OCI-LY7 (cell line): ENCODE measurements at regions not wholly inside any gene's neighbourhood (a gene's known extent, or its start where the extent isn't known, plus 50 kb on each side); places are given as distances from the start of the nearest gene placed in this dataset.
"Not testable (repeated sequence)": the region's sequence is repeated elsewhere in the genome, so short reads cannot be mapped to it uniquely, and the experiment has no call there.

ENCODE experiments used
- BruUV-seq: library from RNA; stranded (reverse); fragments of 400-500 nt; replicated peaks from 2 replicates; lab custom pipeline; 2021; lab: Mats Ljungman, UMichigan
- CTCF ChIA-PET: fragments of 300-600 bp; sonication (Branson Sonifier 250); formaldehyde crosslinking; loops from one replicate; lab custom pipeline; 2022; ENCODE audit warnings: antibody characterized with exemption; ENCODE audit not compliant: unreplicated experiment; lab: Charles Lee
- POLR2A ChIA-PET: fragments of 300-600 bp; sonication (Branson Sonifier 250); formaldehyde crosslinking; loops from one replicate; lab custom pipeline; 2022; ENCODE audit warnings: antibody characterized with exemption; lab: Charles Lee
- DNase-seq: peaks from one replicate; pipeline ENCODE4 v3.0.0-alpha.2; 2015; ENCODE audit warnings: low spot score
- H2AFZ ChIP-seq: fragments of 200-600 bp; sonication (generic), shearing (Covaris generic); 2 replicates; pipeline ENCODE4 v1.6.1; 2014; ENCODE audit warnings: mild to moderate bottlenecking, antibody characterized with exemption, low read length, moderate library complexity
- H3K27ac ChIP-seq: fragments of 200-600 bp; sonication (generic); 2 replicates; pipeline ENCODE4 v1.5.1; 2014; ENCODE audit warnings: mixed run types, low read depth, mild to moderate bottlenecking, moderate library complexity, low read length, inconsistent platforms; ENCODE audit not compliant: poor library complexity, severe bottlenecking
- H3K36me3 ChIP-seq: fragments of 200-600 bp; sonication (generic); 2 replicates; pipeline ENCODE4 v1.6.1; 2014; ENCODE audit warnings: mild to moderate bottlenecking, antibody characterized with exemption, low read length, moderate library complexity, mixed read lengths; ENCODE audit not compliant: insufficient read depth
- H3K4me1 ChIP-seq: fragments of 200-600 bp; sonication (generic); 2 replicates; pipeline ENCODE4 v1.5.1; 2014; ENCODE audit warnings: mild to moderate bottlenecking, low read length; ENCODE audit not compliant: insufficient read depth, poor library complexity, severe bottlenecking
- H3K4me2 ChIP-seq: fragments of 200-600 bp; sonication (generic); 2 replicates; pipeline ENCODE4 v1.6.1; 2014; ENCODE audit warnings: mild to moderate bottlenecking, low read length
- H3K4me3 ChIP-seq: fragments of 200-600 bp; sonication (generic); 2 replicates; pipeline ENCODE4 v1.5.1; 2014; ENCODE audit warnings: mild to moderate bottlenecking, low read depth, low read length; ENCODE audit not compliant: poor library complexity, severe bottlenecking
- H3K79me2 ChIP-seq: fragments of 200-600 bp; sonication (generic); 2 replicates; pipeline ENCODE4 v1.6.1; 2016; ENCODE audit warnings: low read depth, mild to moderate bottlenecking, low read length, moderate library complexity, mixed read lengths; ENCODE audit not compliant: insufficient read depth
- H3K9me2 ChIP-seq: fragments of 200-600 bp; sonication (generic); 2 replicates; pipeline ENCODE4 v1.6.1; 2016; ENCODE audit warnings: mild to moderate bottlenecking, low read length, mixed read lengths; ENCODE audit not compliant: insufficient read depth
- H3K9me3 ChIP-seq: fragments of 200-600 bp; sonication (generic); 2 replicates; pipeline ENCODE4 v1.6.1; 2014; ENCODE audit warnings: mild to moderate bottlenecking, mixed run types, low read length, mixed read lengths
- H4K20me1 ChIP-seq: fragments of 200-600 bp; sonication (generic); 2 replicates; pipeline ENCODE4 v1.6.1; 2014; ENCODE audit warnings: mild to moderate bottlenecking, antibody characterized with exemption, low read length, moderate library complexity, mixed read lengths; ENCODE audit not compliant: insufficient read depth
- CTCF ChIP-seq: fragments of 200-600 bp; sonication (generic); conservative IDR thresholded peaks from 2 replicates; pipeline ENCODE4 v1.5.1; 2014; ENCODE audit warnings: mild to moderate bottlenecking, antibody characterized with exemption, low read length, moderate library complexity, mixed read lengths
- EZH2phosphoT487 ChIP-seq: fragments of 200-600 bp; sonication (generic); IDR thresholded peaks from 2 replicates; pipeline ENCODE4 v1.6.1; 2018; ENCODE audit warnings: low read depth, borderline replicate concordance, mild to moderate bottlenecking, mixed run types, antibody characterized with exemption, low read length, moderate library complexity, mixed read lengths
- intact Hi-C: fragments of 100-400 bp; cut with micrococcal nuclease; formaldehyde crosslinking; loops from one replicate; pipeline ENCODE4 v1.10.0; 2022; ENCODE audit not compliant: unreplicated experiment

- intact Hi-C loops, result no loop called here
- DNase-seq, result no peak
- TF ChIP-seq CTCF (no peak), EZH2phosphoT487 (no peak)
- no TSS peak for BruUV-seq
- Histone ChIP-seq H3K79me2 (no peaks in the 10 kb centered on the region), H3K9me3 (no peaks in the 10 kb centered on the region), H4K20me1 (no peaks in the 10 kb centered on the region), H3K36me3 (no peaks in the 10 kb centered on the region), H3K4me2 (no peak overlapping the region), H3K27ac (no peak overlapping the region), H3K4me1 (no peaks in the 10 kb centered on the region), H3K9me2 (no peaks in the 10 kb centered on the region), H2AFZ (no peak overlapping the region), H3K4me3 (no peak overlapping the region)
- ChIA-PET POLR2A (no interaction called here), CTCF (no interaction called here)
Measured at GRCh38 chr12:87556985-87557384, 472.2 kb downstream of the C12orf50 start.

- H3K4me2 ChIP-seq, H2AFZ ChIP-seq, H3K9me2 ChIP-seq, H4K20me1 ChIP-seq, H3K79me2 ChIP-seq, H3K4me1 ChIP-seq, H3K9me3 ChIP-seq, H3K36me3 ChIP-seq, DNase-seq, H3K4me3 ChIP-seq, intact Hi-C loops, BruUV-seq, CTCF ChIA-PET, H3K27ac ChIP-seq: not testable (repeated sequence)
- POLR2A ChIA-PET, result interaction anchor here (1.0 kb wide), 1 partner anchor 21 kb away, joined by 3 read pairs; no protein-coding TSS in a partner anchor
Measured at GRCh38 chr12:87531213-87531612, 498.0 kb downstream of the C12orf50 start.

GRCh38 chr12:87529413-87529812, 499.8 kb downstream of the C12orf50 start:
- Histone ChIP-seq H2AFZ (no peak overlapping the region), H3K4me2 (no peak overlapping the region), H3K9me2 (no peaks in the 10 kb centered on the region), H3K27ac (no peak overlapping the region), H3K9me3 (no peaks in the 10 kb centered on the region), H3K4me3 (no peak overlapping the region), H3K79me2 (no peaks in the 10 kb centered on the region), H3K4me1 (no peaks in the 10 kb centered on the region), H3K36me3 (no peaks in the 10 kb centered on the region), H4K20me1 (no peaks in the 10 kb centered on the region)
- ChIA-PET CTCF (no interaction called here), POLR2A (interaction anchor here (1.1 kb wide), 1 partner anchor 10 kb away, joined by 3 read pairs; no protein-coding TSS in a partner anchor)
- TF ChIP-seq EZH2phosphoT487 (no peak), CTCF (no peak)
- intact Hi-C loops, result no loop called here
- no peak for DNase-seq
- BruUV-seq, result no TSS peak
